GM10266 (cell line): ENCODE measurements at regions not wholly inside any gene's neighbourhood (a gene's known extent, or its start where the extent isn't known, plus 50 kb on each side); places are given as distances from the start of the nearest gene placed in this dataset.

Experiments
- DNase-seq: peaks from one replicate; pipeline ENCODE4 v3.0.0; 2012; ENCODE audit errors: extremely low spot score
- CTCF ChIP-seq: IDR thresholded peaks from 2 replicates; pipeline ENCODE4 v1.5.1; 2012; ENCODE audit warnings: mild to moderate bottlenecking, low read depth; ENCODE audit not compliant: control insufficient read depth, insufficient read depth; ENCODE audit errors: missing control alignments

- TF ChIP-seq CTCF: no peak
- DNase-seq: no peak
These were observed 349.9 kb upstream of the CCNH start for GRCh38 chr5:87762631-87763030.

GRCh38 chr5:87756951-87757350 is 344.2 kb upstream of the CCNH start:
- DNase-seq: no peak
- TF ChIP-seq CTCF: no peak

GRCh38 chr5:87755360-87755759 is 342.6 kb upstream of the CCNH start:
- no peak for TF ChIP-seq CTCF
- no peak for DNase-seq

GRCh38 chr5:87754009-87754757 is 341.5 kb upstream of the CCNH start:
- no peak for DNase-seq

GRCh38 chr5:87752362-87752761 is 339.6 kb upstream of the CCNH start:
- no peak for TF ChIP-seq CTCF
- DNase-seq: no peak

More at GRCh38 chr5:87754009-87754757, 341.5 kb upstream of the CCNH start:
- no peak for TF ChIP-seq CTCF

GRCh38 chr5:87751824-87752223 is 339.1 kb upstream of the CCNH start:
- DNase-seq: no peak
- TF ChIP-seq CTCF: no peak

GRCh38 chr5:87746891-87747377 is 334.2 kb upstream of the CCNH start:
- TF ChIP-seq CTCF: no peak
- DNase-seq: no peak
